ENCODE measurements at regions not wholly inside any gene's neighbourhood (a gene's known extent, or its start where the extent isn't known, plus 50 kb on each side); places are given as distances from the start of the nearest gene placed in this dataset.

DNA sequence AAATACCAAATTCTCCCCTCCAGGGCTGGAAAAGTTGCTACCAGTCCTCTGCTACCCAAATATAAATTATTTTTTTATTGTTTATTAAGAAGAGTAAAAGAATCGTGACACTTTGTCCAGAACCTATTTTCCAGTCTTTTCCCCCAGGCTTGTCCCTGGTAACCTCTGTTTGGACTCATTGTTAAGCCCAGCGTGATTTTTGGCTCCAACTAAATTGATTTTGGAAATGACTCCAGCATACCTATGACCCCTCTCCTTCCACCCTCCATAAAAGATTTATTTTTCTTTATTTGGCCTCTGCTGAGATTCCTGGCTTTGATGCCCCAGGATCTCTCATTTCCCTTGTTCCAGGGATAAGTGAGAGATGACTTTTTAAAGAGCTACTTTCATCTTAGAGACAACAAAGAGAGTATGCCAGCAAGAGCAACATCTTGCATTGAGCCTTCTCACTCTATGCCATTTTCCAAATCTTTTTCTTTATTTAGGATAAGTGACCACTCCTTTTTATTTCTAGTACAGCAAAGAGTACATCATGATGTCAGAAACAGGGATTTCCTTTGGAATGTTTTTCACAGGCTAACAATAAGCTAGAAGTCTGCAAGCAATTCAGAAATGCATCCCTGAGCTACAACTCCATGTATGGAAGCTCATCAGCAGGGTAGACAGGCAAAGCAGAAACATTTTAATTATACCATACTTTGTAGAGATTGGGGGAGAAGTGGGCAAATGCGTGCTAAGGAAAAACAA, 75.8 kb downstream of the DAD1 start:
- Histone ChIP-seq H3K36me3 (ENCODE audit: insufficient read depth, low read length) (no peaks in the 10 kb centered on the region), H3K9ac (ENCODE audit: insufficient read length) (no peak overlapping the region), H3K9me3 (ENCODE audit: low read depth, low read length) (no peaks in the 10 kb centered on the region), H3K4me3 (no peak overlapping the region), H3K27ac (peak overlapping the region; percentile 43; the same call in 1 of the 2 replicates)
- TF ChIP-seq FOXP2 (optimal IDR thresholded peaks at IDR 0.05; ENCODE audit: control extremely low read depth, extremely low read length, insufficient read depth) (no peak), POLR2AphosphoS5 (IDR thresholded peaks at IDR 0.05; ENCODE audit: borderline replicate concordance, low read depth, low read length) (no peak), EZH2 (IDR thresholded peaks at IDR 0.05) (no peak)
- DNase-seq (ENCODE audit: low read depth, low spot score) = no peak

DNA sequence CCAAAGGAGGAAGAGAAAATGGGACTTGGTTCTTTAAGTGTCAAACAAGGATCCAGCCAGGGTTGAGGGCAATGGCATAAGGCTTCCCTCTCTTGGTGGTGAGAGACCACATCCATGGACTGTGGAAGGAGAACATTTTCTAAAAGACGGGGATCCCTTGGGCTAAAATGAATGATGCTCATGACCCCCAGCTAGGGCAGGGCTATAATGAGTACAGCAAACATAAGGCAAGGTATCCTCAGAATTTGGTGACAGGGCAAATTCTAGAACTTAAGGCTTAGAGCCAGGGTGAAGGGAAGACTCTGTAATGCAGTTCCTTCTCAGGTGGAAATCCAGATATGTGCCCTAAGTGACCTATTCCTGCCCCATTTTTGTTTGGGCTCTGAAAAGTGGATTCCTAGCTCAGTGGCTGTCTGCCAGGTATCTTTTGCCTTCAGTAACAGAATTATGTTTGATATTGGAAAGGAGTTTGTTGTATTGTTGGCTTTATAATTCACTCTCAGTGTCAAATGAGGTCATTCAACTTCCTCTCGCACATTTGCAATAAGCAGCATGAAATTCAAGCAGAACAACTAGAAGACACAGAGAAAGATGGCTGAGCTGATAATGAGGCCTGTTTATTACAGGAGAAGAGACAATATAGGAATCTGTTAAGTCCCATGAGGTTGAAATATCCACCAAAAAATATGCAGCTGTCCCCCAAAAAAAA, 76.8 kb downstream of the DAD1 start:
- peak overlapping the region; percentile 43; the same call in 1 of the 2 replicates for H3K27ac ChIP-seq
- DNase-seq (ENCODE audit: low read depth, low spot score) = no peak
- no peak overlapping the region for H3K9ac ChIP-seq (ENCODE audit: insufficient read length)
- H3K36me3 ChIP-seq (ENCODE audit: insufficient read depth, low read length) = no peaks in the 10 kb centered on the region
- H3K9me3 ChIP-seq (ENCODE audit: low read depth, low read length) = no peaks in the 10 kb centered on the region
- no peak for TF ChIP-seq POLR2AphosphoS5 (IDR thresholded peaks at IDR 0.05; ENCODE audit: borderline replicate concordance, low read depth, low read length)
- H3K4me3 ChIP-seq = no peak overlapping the region

- TF ChIP-seq EZH2 (IDR thresholded peaks at IDR 0.05) = no peak
- TF ChIP-seq POLR2AphosphoS5 (IDR thresholded peaks at IDR 0.05; ENCODE audit: borderline replicate concordance, low read depth, low read length) = no peak
- TF ChIP-seq FOXP2 (optimal IDR thresholded peaks at IDR 0.05; ENCODE audit: control extremely low read depth, extremely low read length, insufficient read depth) = no peak
- no peak for DNase-seq (ENCODE audit: low read depth, low spot score)
- Histone ChIP-seq H3K4me3 (no peak overlapping the region), H3K9ac (ENCODE audit: insufficient read length) (peak overlapping the region; percentile 9), H3K9me3 (ENCODE audit: low read depth, low read length) (no peaks in the 10 kb centered on the region), H3K36me3 (ENCODE audit: insufficient read depth, low read length) (no peaks in the 10 kb centered on the region), H3K27ac (peak overlapping the region; percentile 74)
Measured at GRCh38 chr14:22510527-22511110, 78.4 kb downstream of the DAD1 start.

DNA sequence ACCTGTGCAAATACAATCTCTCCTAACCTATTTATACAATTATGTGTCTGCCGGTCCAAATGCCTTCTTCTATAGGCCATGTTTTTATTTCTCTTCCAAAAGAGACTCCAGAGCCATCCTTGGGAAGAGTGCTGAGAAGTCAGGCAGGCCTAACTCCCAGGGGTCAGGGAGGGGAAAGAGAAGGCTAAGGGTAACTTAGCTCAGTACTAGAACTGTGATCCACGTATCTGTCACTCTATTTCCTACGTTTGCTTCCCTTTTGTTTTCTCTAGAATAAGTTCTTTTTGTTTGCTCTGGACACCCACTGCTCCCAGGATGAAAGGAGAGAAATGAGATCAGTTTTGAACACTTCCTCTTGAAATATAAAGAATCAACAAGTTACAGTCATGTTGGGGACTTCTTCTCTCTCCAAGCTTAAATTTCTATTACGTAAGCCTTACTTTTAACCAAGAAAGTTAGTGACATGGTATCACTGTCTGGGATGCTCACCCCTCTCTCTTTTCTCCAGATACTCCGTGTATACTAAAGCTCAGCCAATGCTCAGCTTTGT, 79.2 kb downstream of the DAD1 start:
- H3K27ac ChIP-seq = peak overlapping the region; percentile 74
- no peaks in the 10 kb centered on the region for H3K9me3 ChIP-seq (ENCODE audit: low read depth, low read length)
- no peak overlapping the region for H3K9ac ChIP-seq (ENCODE audit: insufficient read length)
- H3K36me3 ChIP-seq (ENCODE audit: insufficient read depth, low read length) = no peaks in the 10 kb centered on the region
- TF ChIP-seq POLR2AphosphoS5 (IDR thresholded peaks at IDR 0.05; ENCODE audit: borderline replicate concordance, low read depth, low read length) (no peak), FOXP2 (optimal IDR thresholded peaks at IDR 0.05; ENCODE audit: control extremely low read depth, extremely low read length, insufficient read depth) (no peak), EZH2 (IDR thresholded peaks at IDR 0.05) (no peak)
- DNase-seq (ENCODE audit: low read depth, low spot score) = no peak
- no peak overlapping the region for H3K4me3 ChIP-seq

GRCh38 chr14:22509036-22509709, 79.9 kb downstream of the DAD1 start:
- TF ChIP-seq EZH2 (IDR thresholded peaks at IDR 0.05) (no peak), POLR2AphosphoS5 (IDR thresholded peaks at IDR 0.05; ENCODE audit: borderline replicate concordance, low read depth, low read length) (no peak), FOXP2 (optimal IDR thresholded peaks at IDR 0.05; ENCODE audit: control extremely low read depth, extremely low read length, insufficient read depth) (no peak)
- DNase-seq (ENCODE audit: low read depth, low spot score) = no peak
- H3K9me3 ChIP-seq (ENCODE audit: low read depth, low read length) = no peaks in the 10 kb centered on the region
- H3K27ac ChIP-seq = no peak overlapping the region
- no peaks in the 10 kb centered on the region for H3K36me3 ChIP-seq (ENCODE audit: insufficient read depth, low read length)
- H3K4me3 ChIP-seq = no peak overlapping the region
- no peak overlapping the region for H3K9ac ChIP-seq (ENCODE audit: insufficient read length)

DNA sequence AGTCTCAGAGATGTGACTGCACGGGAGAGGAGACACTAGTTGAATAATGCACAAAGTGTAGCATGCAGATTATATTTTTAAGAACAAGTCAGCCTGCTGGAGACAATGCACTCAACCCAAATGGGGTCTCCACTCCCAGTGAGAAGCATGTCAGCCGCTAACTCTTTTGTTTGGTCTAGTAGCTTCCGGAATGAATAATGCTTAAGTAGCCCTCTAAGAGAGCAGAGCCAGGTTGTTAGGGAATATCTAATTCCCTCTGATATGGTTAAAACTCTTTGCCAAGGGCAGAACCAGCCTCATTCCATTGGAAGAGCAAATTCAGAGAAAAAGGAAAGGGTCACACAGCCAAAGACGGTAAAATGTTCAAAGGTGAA, 80.4 kb downstream of the DAD1 start:
- no peak for DNase-seq (ENCODE audit: low read depth, low spot score)
- no peaks in the 10 kb centered on the region for H3K36me3 ChIP-seq (ENCODE audit: insufficient read depth, low read length)
- TF ChIP-seq EZH2 (IDR thresholded peaks at IDR 0.05) = no peak
- no peak for TF ChIP-seq FOXP2 (optimal IDR thresholded peaks at IDR 0.05; ENCODE audit: control extremely low read depth, extremely low read length, insufficient read depth)
- H3K9ac ChIP-seq (ENCODE audit: insufficient read length) = no peak overlapping the region
- H3K27ac ChIP-seq = no peak overlapping the region
- no peaks in the 10 kb centered on the region for H3K9me3 ChIP-seq (ENCODE audit: low read depth, low read length)
- H3K4me3 ChIP-seq = no peak overlapping the region

- no peak for DNase-seq (ENCODE audit: low read depth, low spot score)
- Histone ChIP-seq H3K9me3 (ENCODE audit: low read depth, low read length) (no peaks in the 10 kb centered on the region), H3K9ac (ENCODE audit: insufficient read length) (no peak overlapping the region), H3K4me3 (no peak overlapping the region), H3K36me3 (ENCODE audit: insufficient read depth, low read length) (no peaks in the 10 kb centered on the region), H3K27ac (no peak overlapping the region)
- no peak for TF ChIP-seq EZH2 (IDR thresholded peaks at IDR 0.05)
- no peak for TF ChIP-seq FOXP2 (optimal IDR thresholded peaks at IDR 0.05; ENCODE audit: control extremely low read depth, extremely low read length, insufficient read depth)
- TF ChIP-seq POLR2AphosphoS5 (IDR thresholded peaks at IDR 0.05; ENCODE audit: borderline replicate concordance, low read depth, low read length) = no peak
Measured at GRCh38 chr14:22508150-22508457, 80.9 kb downstream of the DAD1 start.

DNA sequence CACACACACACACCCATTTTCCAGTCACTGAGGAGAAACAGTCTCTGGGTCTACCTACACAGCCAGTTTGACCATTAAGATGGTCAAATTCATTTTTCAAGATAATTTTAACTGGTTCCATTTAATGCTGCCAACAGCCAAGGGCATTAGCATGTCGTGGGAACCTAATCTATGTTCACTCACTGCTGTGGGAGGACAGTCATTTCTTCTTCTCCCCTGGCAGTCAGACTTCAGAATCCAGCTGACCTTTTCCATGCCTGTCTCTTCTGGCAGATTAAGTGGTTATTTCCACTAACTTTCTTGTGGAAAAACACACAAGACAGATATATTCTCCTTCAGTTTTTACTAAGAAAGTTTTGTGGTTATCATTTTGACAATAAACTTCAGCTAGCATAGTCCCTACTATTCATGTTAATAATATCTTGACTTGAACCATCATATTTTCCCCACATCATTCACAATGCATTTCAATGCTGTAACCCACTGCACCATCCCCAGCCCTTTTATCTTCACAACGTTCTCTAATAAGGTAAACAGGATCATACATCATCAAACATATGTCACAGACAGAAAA, 82.2 kb downstream of the DAD1 start:
- H3K27ac ChIP-seq = no peak overlapping the region
- H3K4me3 ChIP-seq = no peak overlapping the region
- H3K36me3 ChIP-seq (ENCODE audit: insufficient read depth, low read length) = no peaks in the 10 kb centered on the region
- no peaks in the 10 kb centered on the region for H3K9me3 ChIP-seq (ENCODE audit: low read depth, low read length)
- TF ChIP-seq FOXP2 (optimal IDR thresholded peaks at IDR 0.05; ENCODE audit: control extremely low read depth, extremely low read length, insufficient read depth) (no peak), EZH2 (IDR thresholded peaks at IDR 0.05) (no peak), POLR2AphosphoS5 (IDR thresholded peaks at IDR 0.05; ENCODE audit: borderline replicate concordance, low read depth, low read length) (no peak)
- DNase-seq (ENCODE audit: low read depth, low spot score) = no peak
- H3K9ac ChIP-seq (ENCODE audit: insufficient read length) = no peak overlapping the region

All from SK-N-MC (cell line).